ENCODE measurements at regions not wholly inside any gene's neighbourhood (a gene's known extent, or its start where the extent isn't known, plus 50 kb on each side); places are given as distances from the start of the nearest gene placed in this dataset.

DNA sequence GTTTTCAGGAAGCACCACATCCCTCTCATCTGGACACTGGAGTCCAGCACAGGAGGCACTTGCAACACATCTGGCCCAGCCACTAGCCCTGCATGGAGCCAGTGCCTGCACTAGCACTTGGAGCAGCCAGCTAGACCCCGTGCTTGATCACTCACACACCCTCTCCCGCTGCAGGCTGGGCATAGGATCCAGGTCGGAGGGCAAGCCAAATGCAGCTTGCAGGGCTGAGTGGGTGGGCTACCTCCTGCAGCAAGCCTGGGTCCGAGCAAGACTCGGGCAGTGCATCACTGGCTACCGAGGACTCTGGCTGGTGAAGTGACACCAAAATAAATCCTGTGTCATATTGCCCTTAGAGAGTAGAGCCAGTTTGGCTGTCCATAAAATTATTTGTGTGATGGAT lies 1795.4 kb downstream of the LRRC4C start:
- TF ChIP-seq ESRRA (IDR thresholded peaks at IDR 0.05; ENCODE audit: borderline replicate concordance, low read length) (no peak), CEBPB (IDR thresholded peaks at IDR 0.05) (no peak), POLR2A (IDR thresholded peaks at IDR 0.05; ENCODE audit: low read length) (no peak)
- TF ChIP-seq, protein P1, sequence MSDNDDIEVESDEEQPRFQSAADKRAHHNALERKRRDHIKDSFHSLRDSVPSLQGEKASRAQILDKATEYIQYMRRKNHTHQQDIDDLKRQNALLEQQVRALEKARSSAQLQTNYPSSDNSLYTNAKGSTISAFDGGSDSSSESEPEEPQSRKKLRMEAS (IDR thresholded peaks at IDR 0.05): no peak
- TF ChIP-seq, protein P2, sequence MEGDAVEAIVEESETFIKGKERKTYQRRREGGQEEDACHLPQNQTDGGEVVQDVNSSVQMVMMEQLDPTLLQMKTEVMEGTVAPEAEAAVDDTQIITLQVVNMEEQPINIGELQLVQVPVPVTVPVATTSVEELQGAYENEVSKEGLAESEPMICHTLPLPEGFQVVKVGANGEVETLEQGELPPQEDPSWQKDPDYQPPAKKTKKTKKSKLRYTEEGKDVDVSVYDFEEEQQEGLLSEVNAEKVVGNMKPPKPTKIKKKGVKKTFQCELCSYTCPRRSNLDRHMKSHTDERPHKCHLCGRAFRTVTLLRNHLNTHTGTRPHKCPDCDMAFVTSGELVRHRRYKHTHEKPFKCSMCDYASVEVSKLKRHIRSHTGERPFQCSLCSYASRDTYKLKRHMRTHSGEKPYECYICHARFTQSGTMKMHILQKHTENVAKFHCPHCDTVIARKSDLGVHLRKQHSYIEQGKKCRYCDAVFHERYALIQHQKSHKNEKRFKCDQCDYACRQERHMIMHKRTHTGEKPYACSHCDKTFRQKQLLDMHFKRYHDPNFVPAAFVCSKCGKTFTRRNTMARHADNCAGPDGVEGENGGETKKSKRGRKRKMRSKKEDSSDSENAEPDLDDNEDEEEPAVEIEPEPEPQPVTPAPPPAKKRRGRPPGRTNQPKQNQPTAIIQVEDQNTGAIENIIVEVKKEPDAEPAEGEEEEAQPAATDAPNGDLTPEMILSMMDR (IDR thresholded peaks at IDR 0.05): no peak
- TF ChIP-seq, protein P3, sequence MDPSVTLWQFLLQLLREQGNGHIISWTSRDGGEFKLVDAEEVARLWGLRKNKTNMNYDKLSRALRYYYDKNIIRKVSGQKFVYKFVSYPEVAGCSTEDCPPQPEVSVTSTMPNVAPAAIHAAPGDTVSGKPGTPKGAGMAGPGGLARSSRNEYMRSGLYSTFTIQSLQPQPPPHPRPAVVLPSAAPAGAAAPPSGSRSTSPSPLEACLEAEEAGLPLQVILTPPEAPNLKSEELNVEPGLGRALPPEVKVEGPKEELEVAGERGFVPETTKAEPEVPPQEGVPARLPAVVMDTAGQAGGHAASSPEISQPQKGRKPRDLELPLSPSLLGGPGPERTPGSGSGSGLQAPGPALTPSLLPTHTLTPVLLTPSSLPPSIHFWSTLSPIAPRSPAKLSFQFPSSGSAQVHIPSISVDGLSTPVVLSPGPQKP (IDR thresholded peaks at IDR 0.05; ENCODE audit: low read depth, low read length): no peak

All from A549 (cell line).